SK-N-SH (cell line): ENCODE measurements at regions not wholly inside any gene's neighbourhood (a gene's known extent, or its start where the extent isn't known, plus 50 kb on each side); places are given as distances from the start of the nearest gene placed in this dataset.

ENCODE experiments used
- CTCF ChIA-PET: fragments of 300-600, 350-600 bp; formaldehyde crosslinking; extraction: SDS; loops from one replicate; lab custom pipeline; 2021; lab: Yijun Ruan, JAX
- POLR2A ChIA-PET: fragments of 350-600 bp; sonication (Branson Sonifier 250); formaldehyde crosslinking; extraction: SDS; loops from one replicate; lab custom pipeline; 2020; ENCODE audit warnings: antibody characterized with exemption, inconsistent platforms; lab: Yijun Ruan, JAX
- DNase-seq: peaks from one replicate; pipeline ENCODE4 v3.0.0; 2012
- H2AFZ ChIP-seq: fragments of 200-600 bp; sonication (generic); 2 replicates; pipeline ENCODE4 v1.8.1; 2016; ENCODE audit warnings: antibody characterized with exemption, mild to moderate bottlenecking, low read depth
- H3F3A ChIP-seq: fragments of 200-600 bp; sonication (generic); replicated peaks from 2 replicates; pipeline ENCODE3; 2016; ENCODE audit warnings: antibody characterized with exemption, mild to moderate bottlenecking; ENCODE audit not compliant: insufficient read depth
- H3K27ac ChIP-seq, 2 experiments: fragments of 200-500 bp in 1 of 2; fragments of 200-600 bp in 1 of 2; sonication (Bioruptor generic) in 1 of 2; sonication (generic), shearing (Covaris generic) in 1 of 2; 2 replicates each; pipeline versions ENCODE4 v1.5.1 to v1.6.1; 2014 to 2016; ENCODE audit warnings: low read depth in 2 of 2, inconsistent platforms in 1 of 2, low read length in 1 of 2, mild to moderate bottlenecking in 1 of 2, mixed read lengths in 1 of 2
- H3K27me3 ChIP-seq: fragments of 200-600 bp; sonication (generic), shearing (Covaris generic); 2 replicates; pipeline ENCODE4 v1.6.1; 2016; ENCODE audit warnings: mixed run types; ENCODE audit not compliant: insufficient read depth
- H3K36me3 ChIP-seq, 2 experiments: fragments of 200-500 bp in 1 of 2; fragments of 200-600 bp in 1 of 2; sonication (Bioruptor generic) in 1 of 2; sonication (generic) in 1 of 2; replicated peaks in 1 of 2; 2 replicates each; pipeline versions ENCODE3 to v1.5.1; 2014 to 2016; ENCODE audit warnings: low read length in 1 of 2, mild to moderate bottlenecking in 1 of 2; ENCODE audit not compliant: insufficient read depth in 2 of 2, control insufficient read depth in 1 of 2
- H3K4me1 ChIP-seq, 2 experiments: fragments of 200-500 bp in 1 of 2; fragments of 200-600 bp in 1 of 2; sonication (Bioruptor generic) in 1 of 2; sonication (generic), shearing (Covaris generic) in 1 of 2; 2 replicates each; pipeline versions ENCODE4 v1.5.1 to v1.6.1; 2014 to 2016; ENCODE audit warnings: low read depth in 1 of 2, low read length in 1 of 2, mixed run types in 1 of 2; ENCODE audit not compliant: insufficient read depth in 2 of 2, control insufficient read depth in 1 of 2
- H3K4me2 ChIP-seq: fragments of 200-600 bp; sonication (generic), shearing (Covaris generic); 2 replicates; pipeline ENCODE4 v1.6.1; 2017; ENCODE audit warnings: mixed run types
- H3K4me3 ChIP-seq, 2 experiments: fragments of 200-500 bp in 1 of 2; fragments of 200-600 bp in 1 of 2; sonication (Bioruptor generic) in 1 of 2; sonication (generic), shearing (Covaris generic) in 1 of 2; 2 replicates each; pipeline versions ENCODE4 v1.5.1 to v1.8.1; 2014 to 2016; ENCODE audit warnings: low read depth in 2 of 2, inconsistent platforms in 1 of 2, low read length in 1 of 2, mild to moderate bottlenecking in 1 of 2, mixed read lengths in 1 of 2, moderate library complexity in 1 of 2
- H3K79me2 ChIP-seq: fragments of 200-600 bp; sonication (generic); 2 replicates; pipeline ENCODE4 v1.8.1; 2017; ENCODE audit warnings: mild to moderate bottlenecking; ENCODE audit not compliant: insufficient read depth
- H3K9ac ChIP-seq: fragments of 200-600 bp; sonication (generic); 2 replicates; pipeline ENCODE4 v1.6.1; 2017; ENCODE audit warnings: mixed run types
- H3K9me2 ChIP-seq: fragments of 200-600 bp; sonication (generic); 2 replicates; pipeline ENCODE4 v1.6.1; 2017; ENCODE audit warnings: mixed run types
- H3K9me3 ChIP-seq: fragments of 200-600 bp; sonication (generic); 2 replicates; pipeline ENCODE4 v1.6.1; 2017; ENCODE audit warnings: mixed run types, mild to moderate bottlenecking, moderate library complexity
- H4K20me1 ChIP-seq: fragments of 200-600 bp; sonication (generic); 2 replicates; pipeline ENCODE4 v1.6.1; 2017; ENCODE audit warnings: mild to moderate bottlenecking, mixed run types; ENCODE audit not compliant: insufficient read depth
- CTCF ChIP-seq: fragments of 200-600 bp; sonication (generic); IDR thresholded peaks from 2 replicates; pipeline ENCODE4 v1.6.1; 2017; ENCODE audit warnings: antibody characterized with exemption, mild to moderate bottlenecking, moderate library complexity
- ELF1 ChIP-seq: IDR thresholded peaks from 2 replicates; pipeline ENCODE4 v1.4.0; 2012
- EZH2phosphoT487 ChIP-seq: fragments of 200-600 bp; sonication (generic); IDR thresholded peaks from 2 replicates; pipeline ENCODE4 v1.6.1; 2017; ENCODE audit warnings: low read depth, mixed run types, mild to moderate bottlenecking, antibody characterized with exemption, moderate library complexity, borderline replicate concordance
- FOSL2 ChIP-seq: IDR thresholded peaks from 2 replicates; pipeline ENCODE4 v1.4.0; 2012; ENCODE audit warnings: low read depth, mild to moderate bottlenecking, moderate library complexity, borderline replicate concordance
- FOXJ3 ChIP-seq: sonication (generic); formaldehyde crosslinking; IDR thresholded peaks from 2 replicates; pipeline ENCODE4 v1.5.1; 2020; ENCODE audit warnings: mild to moderate bottlenecking, missing genetic modification reagents
- FOXM1 ChIP-seq: IDR thresholded peaks from 2 replicates; pipeline ENCODE4 v1.4.0; 2012; ENCODE audit warnings: low read depth, mild to moderate bottlenecking
- GABPA ChIP-seq: IDR thresholded peaks from 2 replicates; pipeline ENCODE4 v1.4.0; 2012; ENCODE audit warnings: low read depth, mild to moderate bottlenecking
- GATA2 ChIP-seq: sonication (generic); formaldehyde crosslinking; IDR thresholded peaks from 2 replicates; pipeline ENCODE4 v1.5.0; 2020; ENCODE audit warnings: mild to moderate bottlenecking, missing genetic modification reagents
- IRF3 ChIP-seq: fragments of 150-350 bp; IDR thresholded peaks from 2 replicates; pipeline ENCODE4 v1.6.1; 2016; ENCODE audit warnings: mild to moderate bottlenecking, low read depth, low read length
- MAX ChIP-seq: IDR thresholded peaks from 2 replicates; pipeline ENCODE4 v1.4.0; 2012; ENCODE audit warnings: low read depth
- MXI1 ChIP-seq: IDR thresholded peaks from 2 replicates; pipeline ENCODE4 v1.6.1; 2012; ENCODE audit warnings: mild to moderate bottlenecking, low read depth, low read length, improper control_type of control experiment
- NFIC ChIP-seq: IDR thresholded peaks from 2 replicates; pipeline ENCODE4 v1.4.0; 2012; ENCODE audit warnings: borderline replicate concordance
- PBX3 ChIP-seq: IDR thresholded peaks from 2 replicates; pipeline ENCODE4; 2012
- RFX5 ChIP-seq: IDR thresholded peaks from 2 replicates; pipeline ENCODE4 v1.6.1; 2012; ENCODE audit warnings: mild to moderate bottlenecking, improper control_type of control experiment, low read length
- SIN3A ChIP-seq: IDR thresholded peaks from 2 replicates; pipeline ENCODE4 v1.6.1; 2012; ENCODE audit warnings: low read depth, mild to moderate bottlenecking, low read length, moderate library complexity, borderline replicate concordance
- TAF1 ChIP-seq: IDR thresholded peaks from 2 replicates; pipeline ENCODE4 v1.6.1; 2012; ENCODE audit warnings: low read depth, mild to moderate bottlenecking, low read length, moderate library complexity, borderline replicate concordance
- USF1 ChIP-seq: IDR thresholded peaks from 2 replicates; pipeline ENCODE4 v1.4.0; 2012; ENCODE audit warnings: low read depth, borderline replicate concordance
- YY1 ChIP-seq: IDR thresholded peaks from 2 replicates; pipeline ENCODE4 v1.4.0; 2012; ENCODE audit warnings: low read depth, mild to moderate bottlenecking
- WGBS: methylation state at CpG from one replicate; pipeline ENCODE4 v1.1.6; 2017; ENCODE audit warnings: low lambda C conversion rate; 5-methylcytosine and 5-hydroxymethylcytosine counted together

- no peak overlapping the region for H2AFZ ChIP-seq
- H3K79me2 ChIP-seq: no peaks in the 10 kb centered on the region
- H3K4me2 ChIP-seq: no peak overlapping the region
- H3K9me2 ChIP-seq: no peaks in the 10 kb centered on the region
- no peak overlapping the region for H3K27ac ChIP-seq
- no peaks in the 10 kb centered on the region for H3K4me1 ChIP-seq
- no peak for TF ChIP-seq FOXM1
- TF ChIP-seq GABPA: no peak
- TF ChIP-seq PBX3: no peak
- no peak for TF ChIP-seq CTCF
- no peaks in the 10 kb centered on the region for H3K36me3 ChIP-seq
- H3K9me3 ChIP-seq: no peaks in the 10 kb centered on the region
- H4K20me1 ChIP-seq: no peaks in the 10 kb centered on the region
- ChIA-PET CTCF (no interaction called here), POLR2A (no interaction called here)
- DNase-seq: no peak
- H3K27me3 ChIP-seq: no peaks in the 10 kb centered on the region
- no peak overlapping the region for H3K4me3 ChIP-seq
- H3K9ac ChIP-seq: no peak overlapping the region
- whole genome bisulfite sequencing: 0% methylated on average over 2 of the region's 2 CpGs
- H3F3A ChIP-seq: no peaks in the 10 kb centered on the region
Observed at GRCh38 chr7:21101541-21101940, 314.9 kb upstream of the SP8 start.

- WGBS: 2% methylated on average over 4 of the region's 4 CpGs
- Histone ChIP-seq H4K20me1 (no peaks in the 10 kb centered on the region), H3K4me1 (no peaks in the 10 kb centered on the region), H2AFZ (no peak overlapping the region), H3K79me2 (no peaks in the 10 kb centered on the region), H3K9me3 (no peaks in the 10 kb centered on the region), H3K4me2 (no peak overlapping the region), H3K9me2 (no peaks in the 10 kb centered on the region), H3K36me3 (no peaks in the 10 kb centered on the region)
- no peak for DNase-seq
- POLR2A ChIA-PET: no interaction called here
- CTCF ChIA-PET: no interaction called here
- no peak for TF ChIP-seq GABPA
- no peak for TF ChIP-seq NFIC
- TF ChIP-seq SIN3A: no peak
- TF ChIP-seq FOSL2: no peak
- TF ChIP-seq, all 33 proteins: peak for 0
- Histone ChIP-seq H3K27me3 (no peaks in the 10 kb centered on the region), H3F3A (no peaks in the 10 kb centered on the region), H3K9ac (no peak overlapping the region), H3K4me3 (no peak overlapping the region), H3K27ac (no peak overlapping the region)
Observed at GRCh38 chr7:21103426-21104123, 316.9 kb upstream of the SP8 start.

GRCh38 chr7:21104124-21104500 lies 317.4 kb upstream of the SP8 start:
- Histone ChIP-seq H3K9ac (no peak overlapping the region), H4K20me1 (no peaks in the 10 kb centered on the region), H3K9me3 (no peaks in the 10 kb centered on the region), H3K27me3 (no peaks in the 10 kb centered on the region), H3K9me2 (no peaks in the 10 kb centered on the region), H3K4me1 (no peaks in the 10 kb centered on the region), H3K36me3 (no peaks in the 10 kb centered on the region), H3F3A (no peaks in the 10 kb centered on the region), H3K4me3 (no peak overlapping the region), H3K79me2 (no peaks in the 10 kb centered on the region), H2AFZ (no peak overlapping the region), H3K4me2 (no peak overlapping the region), H3K27ac (no peak overlapping the region)
- ChIA-PET POLR2A (no interaction called here), CTCF (no interaction called here)
- DNase-seq: no peak
- 2% methylated on average over 4 of the region's 4 CpGs for WGBS
- TF ChIP-seq EZH2phosphoT487: no peak
- TF ChIP-seq GATA2 (CRISPR knock-in tag): no peak
- TF ChIP-seq TAF1: no peak
- TF ChIP-seq IRF3: no peak
- no peak for TF ChIP-seq RFX5
- TF ChIP-seq USF1: no peak
- TF ChIP-seq MAX: no peak
- no peak for TF ChIP-seq YY1
- TF ChIP-seq MXI1: no peak
- TF ChIP-seq FOXJ3 (CRISPR knock-in tag): no peak
- TF ChIP-seq ELF1: no peak
